A673 (cell line): ENCODE measurements at regions not wholly inside any gene's neighbourhood (a gene's known extent, or its start where the extent isn't known, plus 50 kb on each side); places are given as distances from the start of the nearest gene placed in this dataset.

Experiments
- BruUV-seq: library from RNA; stranded (reverse); fragments of 400-500 nt; replicated peaks from 2 replicates; lab custom pipeline; 2021; lab: Mats Ljungman, UMichigan
- CTCF ChIA-PET: fragments of 300-600 bp; sonication (Branson Sonifier 250); formaldehyde crosslinking; loops from one replicate; lab custom pipeline; 2022; ENCODE audit warnings: antibody characterized with exemption; lab: Charles Lee
- POLR2A ChIA-PET: fragments of 300-600 bp; sonication (Branson Sonifier 250); formaldehyde crosslinking; loops from one replicate; lab custom pipeline; 2022; ENCODE audit warnings: antibody characterized with exemption; ENCODE audit not compliant: low non-redundant PET; lab: Charles Lee
- DNase-seq: peaks from one replicate; pipeline ENCODE4 v3.0.0-alpha.2; 2015; ENCODE audit warnings: low spot score
- H3K27ac ChIP-seq: fragments of 200-600 bp; sonication (generic); 2 replicates; pipeline ENCODE4 v1.5.1; 2016; ENCODE audit warnings: mixed run types, low read depth, mild to moderate bottlenecking, mixed read lengths, antibody characterized with exemption, low read length; ENCODE audit not compliant: poor library complexity, severe bottlenecking
- H3K27me3 ChIP-seq: fragments of 200-600 bp; sonication (generic); replicated peaks from 2 replicates; pipeline ENCODE4 v1.6.1; 2017; ENCODE audit warnings: mixed run types, low read depth, mild to moderate bottlenecking, mixed read lengths, antibody characterized with exemption, low read length; ENCODE audit not compliant: insufficient read depth, poor library complexity
- H3K36me3 ChIP-seq: fragments of 200-600 bp; sonication (generic); 2 replicates; pipeline ENCODE4 v1.6.1; 2016; ENCODE audit warnings: mixed run types, mild to moderate bottlenecking, mixed read lengths, antibody characterized with exemption, low read length; ENCODE audit not compliant: insufficient read depth, poor library complexity, severe bottlenecking
- H3K4me1 ChIP-seq: fragments of 200-600 bp; sonication (generic); 2 replicates; pipeline ENCODE4 v1.6.1; 2017; ENCODE audit warnings: mixed run types, mild to moderate bottlenecking, mixed read lengths, antibody characterized with exemption, low read length; ENCODE audit not compliant: insufficient read depth, poor library complexity, severe bottlenecking
- H3K4me3 ChIP-seq: fragments of 200-600 bp; sonication (generic); 2 replicates; pipeline ENCODE4 v1.5.1; 2016; ENCODE audit warnings: low read depth, mixed run types, mild to moderate bottlenecking, mixed read lengths, low read length; ENCODE audit not compliant: poor library complexity, severe bottlenecking
- H3K9me3 ChIP-seq: fragments of 200-600 bp; sonication (generic); 2 replicates; pipeline ENCODE4 v1.6.1; 2016; ENCODE audit warnings: mixed run types, low read depth, mild to moderate bottlenecking, mixed read lengths, antibody characterized with exemption, low read length; ENCODE audit not compliant: poor library complexity, severe bottlenecking
- CTCF ChIP-seq: fragments of 300-800, 200-600 bp; sonication (generic); conservative IDR thresholded peaks from 2 replicates; pipeline ENCODE4 v1.5.1; 2017; ENCODE audit warnings: low read depth, mild to moderate bottlenecking, antibody characterized with exemption, low read length, moderate library complexity, mixed read lengths
- EZH2 ChIP-seq: fragments of 200-600 bp; sonication (generic); IDR thresholded peaks from 2 replicates; pipeline ENCODE4 v1.6.1; 2017; ENCODE audit warnings: borderline replicate concordance, low read depth, mild to moderate bottlenecking, mixed read lengths, antibody characterized with exemption, low read length; ENCODE audit not compliant: poor library complexity, severe bottlenecking
- intact Hi-C: fragments of 100-400 bp; cut with micrococcal nuclease; formaldehyde crosslinking; loops from one replicate; pipeline ENCODE4 v1.10.0; 2022; ENCODE audit not compliant: unreplicated experiment

GRCh38 chr13:99828123-99828522, 143.4 kb downstream of the ZIC5 start:
- intact Hi-C loops = no loop called here
- no peaks in the 10 kb centered on the region for H3K36me3 ChIP-seq
- no peak for TF ChIP-seq EZH2
- TF ChIP-seq CTCF = no peak
- no peak for DNase-seq
- H3K9me3 ChIP-seq = peaks cover 7% of the 10 kb centered on the region
- POLR2A ChIA-PET = no interaction called here
- no peak overlapping the region for H3K4me3 ChIP-seq
- no TSS peak for BruUV-seq
- H3K27me3 ChIP-seq = no peaks in the 10 kb centered on the region
- no peak overlapping the region for H3K27ac ChIP-seq
- H3K4me1 ChIP-seq = no peaks in the 10 kb centered on the region
- CTCF ChIA-PET = no interaction called here

- POLR2A ChIA-PET = no interaction called here
- TF ChIP-seq CTCF (no peak), EZH2 (no peak)
Measured at GRCh38 chr13:99827011-99827772, 144.4 kb downstream of the ZIC5 start.

GRCh38 chr13:99823961-99824360, 147.6 kb downstream of the ZIC5 start:
- Histone ChIP-seq H3K4me3 (no peak overlapping the region), H3K27me3 (no peaks in the 10 kb centered on the region), H3K27ac (no peak overlapping the region), H3K9me3 (peaks cover 9% of the 10 kb centered on the region), H3K4me1 (peaks cover 2% of the 10 kb centered on the region), H3K36me3 (no peaks in the 10 kb centered on the region)
- TF ChIP-seq EZH2 (no peak), CTCF (no peak)
- ChIA-PET POLR2A (no interaction called here), CTCF (interaction anchor here (1.0 kb wide), 1 partner anchor 16 kb away, joined by 4 read pairs; no protein-coding TSS in a partner anchor)
- intact Hi-C loops = no loop called here
- DNase-seq = no peak
- no TSS peak for BruUV-seq

More at GRCh38 chr13:99827011-99827772, 144.4 kb downstream of the ZIC5 start:
- intact Hi-C loops = no loop called here
- H3K4me1 ChIP-seq = no peaks in the 10 kb centered on the region
- H3K4me3 ChIP-seq = no peak overlapping the region
- BruUV-seq = no TSS peak
- H3K27ac ChIP-seq = no peak overlapping the region
- H3K9me3 ChIP-seq = peaks cover 9% of the 10 kb centered on the region
- H3K36me3 ChIP-seq = no peaks in the 10 kb centered on the region
- DNase-seq = no peak
- CTCF ChIA-PET = no interaction called here
- no peaks in the 10 kb centered on the region for H3K27me3 ChIP-seq
